A549 (cell line): ENCODE measurements at regions not wholly inside any gene's neighbourhood (a gene's known extent, or its start where the extent isn't known, plus 50 kb on each side); places are given as distances from the start of the nearest gene placed in this dataset.
A peak's percentile ranks its signal among the peaks of the same experiment; 100 is the strongest.

Experiments
- ATAC-seq, 2 experiments: fragments of 200-7000 bp in 1 of 2; fragments of >200 bp in 1 of 2; cut with Nextera tagmentation in 1 of 2; cut with Tn5 transposase in 1 of 2; 3 replicates each; pipeline versions ENCODE4 v1.8.0 to v1.9.1; 2018 to 2020; ENCODE audit warnings: mild to moderate bottlenecking in 1 of 2, moderate library complexity in 1 of 2
- CTCF ChIA-PET: fragments of 300-600 bp; sonication (Branson Sonifier 250); formaldehyde crosslinking; extraction: SDS; loops from one replicate; lab custom pipeline; 2021; ENCODE audit warnings: antibody characterized with exemption, inconsistent platforms; lab: Yijun Ruan, JAX
- POLR2A ChIA-PET: fragments of 350-600 bp; formaldehyde crosslinking; extraction: SDS; loops from one replicate; lab custom pipeline; 2021; ENCODE audit warnings: antibody characterized with exemption, inconsistent platforms; lab: Yijun Ruan, JAX
- DNase-seq, 2 experiments: peaks; one replicate each; pipeline versions ENCODE4 v3.0.0 to v3.0.0-alpha.2; 2011 to 2016; ENCODE audit warnings: low read depth in 1 of 2, low spot score in 1 of 2
- FAIRE-seq: peaks from 2 replicates; lab custom pipeline; 2011; peaks lifted over from hg19 to GRCh38; lab: Jason Lieb, UNC
- H3K27ac ChIP-seq, 2 experiments: fragments of >200 bp; sonication (Bioruptor Twin); formaldehyde crosslinking; 3 replicates each; pipeline ENCODE4 v1.5.1; 2016 to 2017
- H3K4me1 ChIP-seq: fragments of >200 bp; sonication (Bioruptor Twin); formaldehyde crosslinking; 3 replicates; pipeline ENCODE4 v1.6.1; 2016
- H3K4me2 ChIP-seq: fragments of >200 bp; sonication (Bioruptor Twin); formaldehyde crosslinking; 3 replicates; pipeline ENCODE4 v1.6.1; 2016
- H3K4me3 ChIP-seq: fragments of >200 bp; sonication (Bioruptor Twin); formaldehyde crosslinking; 3 replicates; pipeline ENCODE4 v1.5.1; 2016
- H3K9me3 ChIP-seq: fragments of >200 bp; sonication (Bioruptor Twin); formaldehyde crosslinking; 3 replicates; pipeline ENCODE4 v1.6.1; 2016
- BCL3 ChIP-seq: fragments of >200 bp; sonication (Bioruptor Twin); formaldehyde crosslinking; IDR thresholded peaks from 3 replicates; pipeline ENCODE4 v1.6.1; 2016
- CEBPB ChIP-seq, 2 experiments: fragments of >200 bp in 1 of 2; sonication (Bioruptor Twin) in 1 of 2; formaldehyde crosslinking in 1 of 2; IDR thresholded peaks; 2 replicates each; pipeline ENCODE4 v1.6.1; 2012 to 2016
- CHD4 ChIP-seq: fragments of 200-600 bp; sonication (generic); IDR thresholded peaks from 2 replicates; pipeline ENCODE4 v1.6.1; 2016; ENCODE audit warnings: antibody characterized with exemption, mild to moderate bottlenecking, borderline replicate concordance
- EHF ChIP-seq: fragments of 250-450 bp; sonication (Bioruptor Pico); IDR thresholded peaks from 2 replicates; pipeline ENCODE4 v1.5.0; 2020; ENCODE audit warnings: mild to moderate bottlenecking
- EHMT2 ChIP-seq: fragments of 200-600 bp; sonication (generic); IDR thresholded peaks from 2 replicates; pipeline ENCODE4 v1.6.1; 2016; ENCODE audit warnings: antibody characterized with exemption, low read depth, mild to moderate bottlenecking, moderate library complexity
- ESRRA ChIP-seq: fragments of 150-350 bp; IDR thresholded peaks from 2 replicates; pipeline ENCODE4 v1.6.1; 2014; ENCODE audit warnings: mild to moderate bottlenecking, low read length, borderline replicate concordance
- FOXS1 ChIP-seq: fragments of 250-450 bp; sonication (Bioruptor Pico); IDR thresholded peaks from 2 replicates; pipeline ENCODE4 v1.5.0; 2020; ENCODE audit warnings: mild to moderate bottlenecking, moderate library complexity
- HOXB13 ChIP-seq: fragments of 250-450 bp; sonication (Bioruptor Pico); IDR thresholded peaks from 2 replicates; pipeline ENCODE4 v1.5.0; 2020; ENCODE audit warnings: low read depth, mild to moderate bottlenecking, moderate library complexity
- KDM1A ChIP-seq: fragments of 200-600 bp; sonication (generic); IDR thresholded peaks from 2 replicates; pipeline ENCODE4 v1.6.1; 2016; ENCODE audit warnings: low read depth, mild to moderate bottlenecking
- MAFK ChIP-seq: fragments of 450-650 bp; IDR thresholded peaks from 2 replicates; pipeline ENCODE4 v1.6.1; 2014; ENCODE audit not compliant: partially characterized antibody
- MAZ ChIP-seq: fragments of 150-350 bp; IDR thresholded peaks from 2 replicates; pipeline ENCODE4 v1.6.1; 2014; ENCODE audit warnings: antibody characterized with exemption, low read depth, low read length, borderline replicate concordance
- NFE2L2 ChIP-seq: fragments of 150-350 bp; conservative IDR thresholded peaks from 2 replicates; pipeline ENCODE4 v1.6.1; 2014; ENCODE audit warnings: low read length
- NPAS2 ChIP-seq: fragments of 250-450 bp; sonication (Bioruptor Pico); IDR thresholded peaks from 2 replicates; pipeline ENCODE4 v1.8.0; 2022; ENCODE audit warnings: mild to moderate bottlenecking, moderate library complexity, borderline replicate concordance
- PBX3 ChIP-seq: IDR thresholded peaks from 2 replicates; pipeline ENCODE4 v1.6.1; 2012
- PHF8 ChIP-seq: fragments of 200-600 bp; sonication (generic); IDR thresholded peaks from 2 replicates; pipeline ENCODE4 v1.6.1; 2016; ENCODE audit warnings: low read depth, mild to moderate bottlenecking, antibody characterized with exemption, moderate library complexity, borderline replicate concordance
- POLR2A ChIP-seq: IDR thresholded peaks from 2 replicates; pipeline ENCODE4 v1.6.1; 2012; ENCODE audit warnings: mild to moderate bottlenecking, low read length
- RAD21 ChIP-seq, 2 experiments: fragments of >200 bp in 1 of 2; sonication (Bioruptor Twin) in 1 of 2; formaldehyde crosslinking in 1 of 2; IDR thresholded peaks in 1 of 2; conservative IDR thresholded peaks in 1 of 2; 2 replicates in 1 of 2; 3 replicates in 1 of 2; pipeline ENCODE4 v1.6.1; 2012 to 2018; ENCODE audit warnings: inconsistent platforms in 1 of 2
- RARB ChIP-seq: fragments of 250-450 bp; sonication (Bioruptor Pico); IDR thresholded peaks from 2 replicates; pipeline ENCODE4 v1.8.0; 2021; ENCODE audit warnings: mild to moderate bottlenecking, moderate library complexity
- REST ChIP-seq: fragments of 200-600 bp; sonication (generic); IDR thresholded peaks from 2 replicates; pipeline ENCODE4 v1.6.1; 2016; ENCODE audit warnings: antibody characterized with exemption, mild to moderate bottlenecking, moderate library complexity
- SMC3 ChIP-seq: fragments of >200 bp; sonication (Bioruptor Twin); formaldehyde crosslinking; IDR thresholded peaks from 3 replicates; pipeline ENCODE4 v1.6.1; 2018; ENCODE audit warnings: inconsistent platforms
- TP53 ChIP-seq: fragments of 250-450 bp; sonication (Bioruptor Pico); IDR thresholded peaks from 2 replicates; pipeline ENCODE4 v1.5.0; 2021; ENCODE audit warnings: mild to moderate bottlenecking, moderate library complexity
- USF2 ChIP-seq: fragments of 450-650 bp; IDR thresholded peaks from 2 replicates; pipeline ENCODE4 v1.6.1; 2014; ENCODE audit warnings: antibody characterized with exemption
- WGBS: methylation state at CpG from one replicate; pipeline ENCODE4 v1.1.6; 2017; ENCODE audit errors: missing lambda C conversion rate; 5-methylcytosine and 5-hydroxymethylcytosine counted together

- Histone ChIP-seq H3K27ac (peak overlapping the region in 1 of 2 experiments; percentile 18; a peak in 2 of 6 replicates), H3K4me3 (no peak overlapping the region), H3K4me2 (no peak overlapping the region), H3K9me3 (no peaks in the 10 kb centered on the region), H3K4me1 (peaks cover 3% of the 10 kb centered on the region; the same call in 1 of the 3 replicates)
- FAIRE-seq (no peak), DNase-seq (peak in 1 of 2 experiments; percentile 18), ATAC-seq (no peak)
- TF ChIP-seq MAZ: no peak
- peak; percentile 43; the same call in 1 of the 2 replicates for TF ChIP-seq NFE2L2
- TF ChIP-seq MAFK: peak; percentile 78
- TF ChIP-seq NPAS2 (CRISPR knock-in tag): no peak
- POLR2A ChIA-PET: no interaction called here
- CTCF ChIA-PET: interaction anchor here (0.6 to 1.1 kb wide), 2 partner anchors 17 to 58 kb away, joined by 3 to 4 read pairs; no protein-coding TSS in a partner anchor
- WGBS: 58% methylated on average over 9 of the region's 9 CpGs
These were observed 286.6 kb upstream of the CCL2 start for GRCh38 chr17:33968350-33969044.

- Histone ChIP-seq H3K4me3 (no peak overlapping the region), H3K4me2 (no peak overlapping the region), H3K27ac (no peak overlapping the region), H3K4me1 (peaks cover 3% of the 10 kb centered on the region; the same call in 1 of the 3 replicates), H3K9me3 (no peaks in the 10 kb centered on the region)
- POLR2A ChIA-PET: no interaction called here
- TF ChIP-seq CHD4 (no peak), SMC3 (no peak), RAD21 (conservative IDR thresholded peaks at IDR 0.05 in 1 of 2, IDR thresholded peaks at IDR 0.05 in 1 of 2) (no peak), NFE2L2 (no peak), FOXS1 (CRISPR knock-in tag) (no peak), POLR2A (no peak)
- ATAC-seq (no peak), FAIRE-seq (no peak), DNase-seq (no peak)
- CTCF ChIA-PET: interaction anchor here (1.1 kb wide), 1 partner anchor 9 kb away, joined by 4 read pairs; no protein-coding TSS in a partner anchor
- 52% methylated on average over 4 of the region's 5 CpGs for WGBS
These were observed 284.8 kb upstream of the CCL2 start for GRCh38 chr17:33970279-33970678.

GRCh38 chr17:33972763-33973162 is 282.3 kb upstream of the CCL2 start:
- ChIA-PET CTCF (interaction anchor here (0.6 to 1.2 kb wide), 4 partner anchors 8 to 227 kb away, joined by 3 to 4 read pairs (median 3); no protein-coding TSS in a partner anchor), POLR2A (no interaction called here)
- no peak for FAIRE-seq
- no peak for ATAC-seq
- no peak for DNase-seq
- H3K4me2 ChIP-seq: no peak overlapping the region
- H3K9me3 ChIP-seq: no peaks in the 10 kb centered on the region
- no peak overlapping the region for H3K27ac ChIP-seq
- peaks cover 3% of the 10 kb centered on the region; the same call in 1 of the 3 replicates for H3K4me1 ChIP-seq
- TF ChIP-seq SMC3: no peak
- TF ChIP-seq FOXS1 (CRISPR knock-in tag): no peak
- no peak for TF ChIP-seq PHF8
- TF ChIP-seq EHMT2: no peak
- TF ChIP-seq TP53: no peak
- no peak for TF ChIP-seq CEBPB (IDR thresholded peaks at IDR 0.05)
- no peak for TF ChIP-seq RARB (CRISPR knock-in tag)
- TF ChIP-seq POLR2A: no peak
- TF ChIP-seq REST: no peak
- TF ChIP-seq ESRRA: no peak
- TF ChIP-seq RAD21 (conservative IDR thresholded peaks at IDR 0.05 in 1 of 2, IDR thresholded peaks at IDR 0.05 in 1 of 2): no peak
- TF ChIP-seq BCL3: no peak
- TF ChIP-seq PBX3: no peak
- TF ChIP-seq EHF: no peak
- no peak for TF ChIP-seq KDM1A
- TF ChIP-seq HOXB13 (CRISPR knock-in tag): no peak
- no peak for TF ChIP-seq USF2
- H3K4me3 ChIP-seq: no peak overlapping the region
- WGBS: 41% methylated on average over 3 of the region's 3 CpGs
